Middle frontal gyrus (tissue), 1 donor: ENCODE measurements at regions not wholly inside any gene's neighbourhood (a gene's known extent, or its start where the extent isn't known, plus 50 kb on each side); places are given as distances from the start of the nearest gene placed in this dataset.

Source experiments
- DNase-seq: peaks from one replicate; pipeline ENCODE4 v3.0.0-alpha.2; 2015; ENCODE audit warnings: low spot score; ENCODE audit errors: extremely low spot score

DNA sequence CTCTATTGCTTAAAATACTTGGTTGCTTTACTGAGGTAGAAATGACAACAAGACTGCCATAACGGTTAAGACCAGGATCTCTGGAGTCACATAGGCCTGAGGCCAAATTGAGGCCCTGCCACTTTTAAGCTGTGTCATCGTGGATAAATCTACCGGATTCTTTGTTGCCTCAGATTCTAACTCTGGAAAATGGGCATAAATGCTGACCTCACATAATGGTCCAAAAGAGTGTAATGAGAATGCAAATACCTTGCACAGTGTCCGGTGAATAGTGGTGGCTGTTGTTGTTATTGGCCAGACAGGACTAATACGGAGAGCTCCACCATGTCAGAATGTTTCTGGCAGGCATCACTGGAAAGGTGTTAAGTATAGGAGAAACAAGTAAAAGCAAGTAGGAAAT, 346.1 kb downstream of the LMO4 start:
- DNase-seq: no peak

DNA sequence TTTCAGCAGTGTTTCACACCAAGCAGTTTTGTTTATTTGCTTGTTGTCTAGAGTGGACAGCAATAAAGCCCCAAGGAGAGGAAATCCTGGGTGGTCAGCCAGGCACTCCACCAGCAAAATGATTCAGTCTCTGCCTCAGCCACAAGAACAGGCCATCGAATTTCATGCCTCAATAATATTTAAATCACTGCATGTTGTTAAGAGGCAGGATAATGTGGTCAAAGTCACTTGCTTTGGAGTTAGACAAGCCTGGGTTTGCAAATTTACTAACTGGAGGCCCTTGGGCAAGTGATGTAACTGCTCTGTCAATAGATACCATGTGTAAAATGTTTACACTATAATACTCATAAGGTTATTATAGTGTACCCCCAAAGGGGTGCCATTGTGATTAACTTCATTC, 349.6 kb downstream of the LMO4 start:
- DNase-seq: no peak

DNA sequence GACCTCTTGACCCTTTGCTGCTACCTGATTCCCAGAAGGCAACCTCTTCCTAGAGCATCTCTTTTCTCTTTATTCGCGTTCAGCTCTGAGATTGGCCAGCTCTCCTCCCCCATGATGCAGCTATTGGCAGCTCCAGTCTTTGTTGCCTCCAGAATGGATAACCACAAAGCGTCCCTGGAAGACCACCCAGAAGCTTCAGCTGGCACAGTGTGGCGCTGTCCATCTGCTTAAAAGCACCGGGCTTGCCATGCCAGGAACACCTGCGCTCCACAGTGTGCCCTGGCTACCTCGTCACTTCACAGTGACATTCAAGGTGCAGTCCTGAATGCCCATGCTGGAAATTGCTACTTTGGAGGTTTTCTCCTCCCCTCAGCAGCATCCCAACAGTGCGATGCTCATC, 353.9 kb downstream of the LMO4 start:
- no peak for DNase-seq

DNA sequence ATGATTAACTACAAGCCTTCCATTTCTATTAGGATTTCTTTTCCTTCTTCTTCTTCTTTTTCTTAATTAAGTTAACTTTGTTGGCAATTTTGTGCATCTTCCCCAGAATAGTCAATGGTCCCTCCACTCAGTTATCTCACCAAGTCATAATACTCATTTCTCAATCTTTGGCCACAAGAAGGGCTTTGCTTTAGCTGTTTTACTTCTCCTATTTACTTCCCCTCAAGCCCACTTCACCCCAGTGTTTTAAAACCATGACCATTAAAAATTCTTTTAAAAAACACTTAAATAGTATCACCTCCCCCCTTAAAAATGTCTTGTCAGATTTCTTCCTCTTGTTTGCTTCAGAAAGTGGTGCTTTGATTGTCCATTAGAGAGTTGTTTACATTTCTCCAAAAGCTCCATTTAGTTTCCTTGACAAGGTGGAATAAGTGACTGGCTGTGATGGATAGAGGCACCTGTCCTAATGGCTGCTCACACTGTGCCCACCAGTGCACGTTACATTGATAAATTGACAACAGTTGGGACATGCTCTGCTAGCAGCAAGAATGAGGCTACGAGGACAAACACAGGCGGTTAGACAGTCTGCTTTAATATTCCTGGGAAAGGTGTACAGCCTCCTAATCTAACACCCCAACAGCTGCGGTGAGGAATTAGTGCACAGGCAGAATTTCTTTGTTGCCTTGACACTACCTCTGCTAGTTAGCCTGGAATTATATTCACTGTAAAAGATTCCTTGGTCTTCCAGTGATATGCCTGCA, 354.7 kb downstream of the LMO4 start:
- DNase-seq: no peak

DNA sequence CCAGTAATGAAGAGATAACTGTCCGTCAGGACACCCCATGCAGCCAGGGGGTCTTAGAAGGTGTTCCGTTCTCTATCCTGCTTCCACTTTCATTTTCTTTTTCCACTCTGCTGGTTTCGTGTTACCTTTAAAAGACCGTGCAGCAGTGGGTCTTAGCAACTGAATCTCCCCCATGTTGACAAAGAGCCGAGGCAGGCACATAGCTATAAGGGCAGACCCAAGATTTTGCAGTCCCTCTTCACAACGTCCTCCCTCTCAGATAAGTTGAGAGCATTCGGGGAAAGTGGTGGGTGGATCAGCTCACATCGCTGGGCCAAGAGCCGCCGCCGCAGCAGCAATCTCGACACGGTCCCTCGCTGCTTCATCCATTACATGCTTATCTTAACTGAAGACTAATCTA, 355.5 kb downstream of the LMO4 start:
- DNase-seq: no peak

DNA sequence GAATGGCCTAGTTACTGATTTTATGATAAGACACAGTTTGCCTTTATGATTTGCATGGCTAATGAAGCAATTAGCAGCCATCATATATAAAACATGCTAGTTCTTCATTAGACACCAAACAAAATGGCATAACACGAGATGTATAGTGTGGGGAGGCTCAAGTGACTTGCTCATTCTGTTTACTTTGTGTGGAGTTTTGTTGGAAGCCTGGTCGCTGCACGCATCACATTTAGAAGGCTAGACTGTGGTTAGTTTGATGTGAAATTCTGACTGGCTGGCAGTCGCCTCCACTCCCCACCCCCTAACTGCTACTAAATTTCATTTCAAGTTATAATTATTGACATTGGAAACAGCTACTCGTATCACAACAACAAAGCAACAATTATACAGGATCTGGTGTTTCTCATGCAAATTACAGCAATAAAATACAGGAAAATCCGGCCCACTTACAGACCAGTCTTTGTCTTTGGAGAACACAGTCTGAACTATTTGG, 356.1 kb downstream of the LMO4 start:
- no peak for DNase-seq

DNA sequence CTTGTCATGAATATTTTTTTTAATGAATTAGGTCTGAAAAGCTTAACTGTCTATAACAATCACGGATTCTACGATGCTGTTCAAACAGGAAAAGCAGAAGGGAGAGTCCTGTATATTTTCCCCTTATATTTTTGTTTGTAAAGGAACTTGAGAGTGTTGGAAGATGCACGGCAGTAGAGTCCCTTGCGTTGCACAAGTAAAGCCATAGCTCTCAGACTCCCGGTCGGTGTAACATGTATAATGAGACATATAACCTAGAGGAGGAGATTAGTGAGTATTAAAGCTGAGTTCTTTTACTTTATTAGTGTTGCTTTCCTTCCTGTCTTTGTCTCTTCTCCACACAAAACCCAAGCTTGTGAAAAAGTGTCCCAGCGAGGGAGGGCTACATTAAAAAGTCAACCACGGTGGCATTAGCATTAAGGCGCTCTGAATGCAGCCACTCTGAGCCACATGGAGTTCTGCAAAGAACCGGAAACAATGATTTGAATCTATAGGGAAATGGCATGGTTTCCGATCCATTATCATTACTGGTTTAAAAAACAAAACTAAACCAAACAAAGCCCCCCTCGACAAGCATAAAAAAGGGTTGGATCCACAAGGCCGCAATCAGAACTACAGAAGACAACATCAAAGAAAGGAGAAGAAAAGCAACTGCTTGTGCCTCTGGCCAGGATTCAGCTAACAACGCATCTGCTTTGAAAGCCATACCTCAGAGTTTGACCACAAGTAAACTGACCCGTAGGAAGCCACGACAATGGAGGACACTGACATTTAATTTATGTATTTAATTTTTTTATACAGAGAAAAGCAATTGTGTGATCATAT, 356.8 kb downstream of the LMO4 start:
- no peak for DNase-seq

DNA sequence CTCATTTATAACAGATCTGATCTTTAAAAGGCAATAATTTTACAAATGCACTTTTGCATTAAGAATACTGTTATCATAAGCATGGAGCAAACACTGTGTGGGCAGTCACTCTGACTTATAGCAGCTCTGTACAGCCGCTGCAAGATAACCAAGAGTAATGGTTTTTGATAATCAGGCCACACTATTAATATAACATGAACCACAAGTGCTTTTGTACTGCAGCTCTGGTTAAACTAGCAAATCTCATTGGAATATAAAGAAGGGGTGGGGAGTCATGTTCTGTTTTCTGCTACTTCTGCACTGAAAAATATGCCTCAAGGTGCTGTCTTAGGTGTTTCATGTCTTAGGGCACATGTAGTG, 357.4 kb downstream of the LMO4 start:
- DNase-seq: no peak

DNA sequence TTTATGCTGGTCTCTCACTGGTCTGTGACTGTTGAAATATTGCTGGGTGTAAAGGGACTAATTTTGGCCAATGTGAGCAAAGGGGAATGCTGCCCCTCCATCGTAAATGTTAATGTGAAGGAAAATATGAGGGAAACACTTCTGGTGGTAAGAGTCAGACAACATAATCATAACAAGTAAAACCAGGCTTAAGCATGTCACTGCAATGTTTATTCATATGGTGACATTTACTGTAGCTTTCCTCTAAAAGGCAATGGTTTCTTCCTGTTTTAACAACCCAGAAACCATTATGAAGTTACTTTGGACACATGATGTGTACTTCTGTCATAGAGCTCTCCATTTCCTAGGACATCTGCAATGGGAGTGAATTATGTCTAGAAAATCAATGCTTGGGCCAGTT, 358.0 kb downstream of the LMO4 start:
- DNase-seq: no peak

DNA sequence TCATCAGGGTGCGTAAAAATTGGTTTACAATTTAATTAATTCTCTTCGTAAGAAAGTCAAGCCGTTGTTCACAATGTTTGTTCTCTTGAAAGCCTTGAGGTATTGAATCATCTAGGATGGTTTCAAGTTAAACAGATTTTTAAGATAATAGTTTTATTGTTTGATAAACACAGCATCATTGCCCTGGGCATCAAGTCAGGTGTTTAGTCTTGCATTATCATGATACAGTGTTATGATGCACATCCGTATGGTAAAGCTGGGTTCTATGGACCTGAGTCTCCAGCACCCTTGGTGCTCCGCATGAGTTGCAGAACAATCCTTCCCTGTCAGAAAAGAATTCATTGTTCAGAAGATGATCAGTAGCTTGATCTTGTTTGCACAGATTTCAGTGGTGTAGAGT, 359.5 kb downstream of the LMO4 start:
- no peak for DNase-seq

DNA sequence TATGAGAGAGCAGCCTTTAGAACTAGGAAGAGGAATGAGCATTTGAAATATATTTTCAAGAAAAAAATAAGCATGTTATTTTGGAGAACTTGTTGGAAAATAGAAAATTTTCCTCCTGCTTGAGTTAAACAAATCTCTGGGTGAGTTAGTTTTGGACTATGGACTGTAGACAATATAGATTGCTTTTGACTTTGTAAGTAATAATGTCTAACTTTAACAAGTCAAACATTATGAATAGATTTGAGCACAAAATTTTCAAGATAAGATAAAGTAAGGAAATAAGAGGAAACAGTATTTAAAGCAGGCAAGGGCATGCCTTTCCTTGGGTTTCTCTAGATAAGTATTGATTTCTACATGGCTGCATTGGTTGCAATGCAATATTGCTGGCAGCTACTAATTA, 360.8 kb downstream of the LMO4 start:
- DNase-seq: no peak

DNA sequence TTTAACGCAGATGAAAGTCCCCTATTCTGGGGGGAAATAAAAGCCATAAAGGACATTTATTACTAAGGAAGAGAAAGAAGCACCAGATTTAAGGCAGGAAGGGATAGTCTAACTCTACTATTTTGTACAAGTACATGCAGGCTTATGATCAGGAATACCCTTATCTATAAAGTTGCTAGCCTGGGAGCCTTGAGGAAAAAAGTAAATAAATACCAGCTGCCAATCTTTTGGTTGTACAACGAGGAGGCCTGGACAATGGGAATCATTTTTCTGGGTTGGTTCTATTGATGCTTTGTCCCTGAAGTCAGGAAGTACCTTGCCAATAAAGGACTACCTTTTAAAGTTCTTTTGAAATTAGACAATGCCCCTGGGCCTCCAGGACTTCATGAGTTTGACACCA, 367.8 kb downstream of the LMO4 start:
- DNase-seq: no peak

DNA sequence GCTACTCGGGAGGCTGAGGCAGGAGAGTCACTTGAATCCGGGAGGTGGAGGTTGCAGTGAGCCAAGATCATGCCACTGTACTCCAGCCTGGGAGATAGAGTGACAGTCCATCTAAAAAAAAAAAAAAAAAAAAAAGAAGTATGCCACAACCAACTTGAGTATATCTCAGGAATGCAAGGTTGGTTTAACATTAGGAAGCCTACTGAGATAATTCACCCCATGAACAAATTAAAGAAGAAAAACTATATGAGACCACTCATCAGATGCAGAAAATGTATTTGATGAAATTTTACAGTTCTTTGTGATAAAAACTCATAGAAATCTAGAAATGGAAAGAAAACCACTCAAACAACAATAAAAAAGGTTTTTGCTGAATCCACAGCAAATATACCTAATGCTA, 373.8 kb downstream of the LMO4 start:
- no peak for DNase-seq

DNA sequence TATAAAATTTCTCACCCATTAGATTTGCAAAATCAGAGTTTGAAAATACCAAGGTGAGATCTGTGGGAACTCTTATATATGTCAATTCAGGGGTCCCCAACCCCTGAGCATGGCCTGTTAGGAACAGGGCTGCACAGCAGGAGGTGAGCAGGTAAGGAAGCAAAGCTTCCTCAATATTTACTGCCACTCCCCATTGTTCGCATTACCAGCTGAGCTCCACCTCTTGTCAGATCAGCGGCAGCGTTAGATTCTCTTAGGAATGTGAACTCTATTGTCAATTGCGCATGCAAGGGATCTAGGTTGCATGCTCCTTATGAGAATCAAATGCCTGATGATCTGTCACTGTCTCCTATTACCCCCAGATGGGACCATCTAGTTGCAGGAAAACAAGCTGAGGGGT, 376.6 kb downstream of the LMO4 start:
- DNase-seq: no peak

DNA sequence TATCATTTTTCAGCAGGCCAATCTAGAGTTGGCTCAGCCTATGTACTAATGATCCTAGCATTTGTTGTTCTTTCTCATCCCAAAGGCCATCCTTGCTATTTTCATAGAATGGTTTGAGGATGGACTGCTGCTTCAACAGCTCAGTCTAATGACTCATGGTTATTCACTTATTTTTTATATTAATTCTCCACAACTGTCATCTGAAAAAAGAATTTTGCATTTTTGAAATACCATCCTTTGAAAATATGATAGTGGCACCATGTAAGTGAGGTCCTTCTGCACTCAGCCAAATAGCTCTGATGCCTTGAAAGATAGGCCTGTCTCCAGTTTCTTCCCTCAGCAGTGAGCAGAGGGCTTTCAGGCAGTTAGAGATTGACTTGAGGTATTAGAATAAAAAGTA, 377.5 kb downstream of the LMO4 start:
- DNase-seq: no peak

DNA sequence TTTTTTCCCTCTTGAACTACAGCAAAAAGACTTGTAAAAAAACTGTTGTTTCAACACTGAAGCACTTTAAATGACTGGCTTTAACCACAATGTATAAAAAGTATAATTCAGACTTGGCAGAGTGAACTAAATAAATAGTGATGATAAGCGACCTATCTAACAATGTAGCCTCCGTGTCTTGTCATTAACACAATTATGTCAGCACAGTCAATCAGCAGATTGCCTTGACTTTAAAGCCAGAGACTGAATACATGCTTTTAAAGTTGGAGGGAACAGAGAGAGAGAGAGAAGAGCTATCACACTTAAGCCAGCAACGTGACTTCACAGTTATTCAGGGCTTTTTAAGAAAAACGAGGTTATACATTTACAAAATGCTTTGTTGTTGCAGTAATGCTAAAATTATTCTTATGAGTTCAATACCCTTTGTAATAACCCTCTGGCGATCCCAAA, 378.1 kb downstream of the LMO4 start:
- DNase-seq: no peak

DNA sequence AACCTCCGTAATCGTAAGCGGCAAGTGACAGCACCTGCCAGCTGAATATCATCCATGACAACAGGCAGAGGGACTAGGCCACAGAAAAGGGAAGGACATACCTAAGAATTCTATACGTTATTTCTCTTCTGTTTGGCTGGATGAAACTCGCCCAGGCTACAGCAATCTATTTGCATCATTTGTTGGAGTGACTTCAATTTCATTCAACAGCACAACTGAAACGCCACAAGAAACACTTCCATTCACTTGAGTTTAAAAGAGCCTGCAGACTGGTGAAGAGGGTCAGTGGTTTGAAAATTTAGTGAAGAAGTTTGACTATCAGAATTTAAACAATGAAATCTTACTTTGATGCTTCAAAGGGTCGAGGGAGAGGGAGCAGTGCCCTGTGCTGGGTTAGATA, 378.7 kb downstream of the LMO4 start:
- DNase-seq: no peak

DNA sequence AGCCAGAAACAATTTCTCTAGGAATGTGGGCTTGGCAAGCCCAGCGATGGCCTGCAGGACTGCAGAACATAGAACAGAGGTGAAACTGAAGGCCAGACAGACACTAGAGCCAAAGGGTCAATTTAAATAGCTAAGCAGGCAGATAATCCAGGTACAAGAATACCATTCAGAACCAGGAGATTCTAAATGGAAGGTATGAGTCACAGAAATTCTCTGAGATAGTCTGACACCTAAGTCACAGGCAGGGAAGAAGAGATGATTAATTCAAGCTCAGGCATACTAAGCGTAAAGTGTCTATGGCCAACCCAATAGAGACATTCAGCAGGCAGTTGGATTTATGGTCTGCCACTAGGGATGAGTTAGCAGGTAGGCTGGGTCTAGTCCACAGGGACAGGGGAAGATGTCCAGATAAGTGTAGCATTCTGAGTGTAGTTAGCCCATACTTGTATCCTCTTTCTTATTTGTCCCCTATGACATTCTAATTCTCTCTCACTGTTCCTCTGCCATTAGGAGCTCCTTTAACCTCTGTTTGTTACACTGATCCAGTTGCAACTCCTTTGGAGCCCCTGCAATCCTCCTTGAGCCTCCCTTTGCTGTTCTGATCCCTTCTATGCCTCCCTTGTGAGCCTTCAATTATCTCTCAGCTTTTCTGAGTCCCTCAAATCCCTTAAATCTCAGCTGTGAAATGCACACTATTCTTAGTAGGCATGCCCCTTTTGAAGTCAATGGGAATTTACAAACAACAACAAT, 383.8 kb downstream of the LMO4 start:
- DNase-seq: no peak

DNA sequence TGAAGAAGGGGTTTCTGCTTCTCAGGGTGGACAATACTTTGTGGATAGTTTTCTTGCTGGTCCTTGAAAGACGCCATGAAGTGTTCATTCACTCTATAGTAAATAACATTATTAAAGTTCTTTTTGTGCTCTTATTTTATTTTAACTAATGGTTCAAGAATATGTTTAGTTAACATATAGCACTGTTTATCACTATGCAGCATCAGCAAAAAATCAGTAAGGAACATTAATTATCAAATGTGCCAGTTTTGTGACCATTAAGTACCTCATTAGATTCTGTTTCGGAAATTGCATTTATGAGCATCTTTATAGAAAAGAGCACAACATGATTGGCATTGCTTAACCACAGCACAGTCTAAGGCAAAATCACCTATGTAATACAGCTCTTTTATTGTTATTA, 385.6 kb downstream of the LMO4 start:
- DNase-seq: no peak

DNA sequence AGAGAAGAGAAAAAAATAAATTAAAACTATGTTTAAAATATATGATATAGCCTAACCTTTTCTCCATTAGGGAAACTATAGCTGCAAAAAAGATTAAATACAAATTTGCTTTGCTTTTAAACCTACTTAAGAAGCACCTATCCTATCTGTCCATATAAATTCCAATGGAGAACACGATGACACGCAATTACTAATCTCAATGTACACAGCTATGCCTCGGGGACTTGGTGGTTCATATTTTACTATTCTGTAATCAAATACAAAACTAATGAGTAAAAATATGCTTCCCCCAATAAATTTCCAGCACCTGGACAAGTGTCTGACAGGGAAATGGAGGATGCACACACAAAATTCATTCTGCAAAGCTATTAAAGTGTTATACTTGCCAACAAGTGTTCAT, 386.4 kb downstream of the LMO4 start:
- DNase-seq: no peak

DNA sequence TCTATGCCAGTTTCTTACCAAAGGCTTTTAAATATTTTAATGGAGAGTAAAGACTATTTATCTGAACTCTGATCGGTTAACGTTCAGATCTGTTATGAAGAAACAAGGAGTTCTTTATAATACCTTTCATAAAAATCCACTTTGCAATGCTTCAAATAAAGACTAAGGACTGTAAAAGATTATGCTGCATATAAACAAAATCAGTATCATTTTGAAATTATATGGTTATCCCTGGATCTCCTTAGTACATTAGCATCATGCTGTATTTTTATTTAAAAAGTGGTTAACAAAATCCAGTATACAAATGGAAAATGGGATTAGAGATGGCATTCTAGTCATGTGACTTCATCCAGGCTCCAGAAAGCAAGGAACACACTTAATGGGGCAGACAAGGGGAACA, 386.8 kb downstream of the LMO4 start:
- DNase-seq: no peak

DNA sequence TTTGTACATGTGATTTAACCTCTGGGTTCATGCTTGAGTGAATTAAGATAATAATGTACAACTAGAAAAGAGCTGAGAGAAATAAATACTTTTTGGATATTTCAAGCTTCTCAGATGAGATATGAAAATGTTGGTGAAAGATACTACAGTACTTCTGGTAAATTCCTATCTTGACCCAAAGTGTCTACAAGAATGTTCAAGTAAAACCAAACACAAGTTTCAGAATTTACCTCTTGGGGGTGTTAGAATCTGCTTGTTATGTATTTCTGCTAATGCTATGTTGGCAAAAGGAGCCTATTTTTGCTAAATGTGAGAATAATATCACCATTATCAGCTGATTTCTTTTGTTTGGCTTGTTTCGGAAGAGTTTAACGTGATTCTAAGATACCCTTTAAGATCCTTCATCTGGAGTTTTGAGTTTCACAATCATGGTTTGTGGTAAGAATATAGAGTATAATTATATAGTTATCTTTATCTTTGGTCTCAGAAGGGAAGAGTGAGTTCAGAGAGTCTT, 388.5 kb downstream of the LMO4 start:
- no peak for DNase-seq
